CD14-positive monocyte (primary cell): ENCODE measurements at regions not wholly inside any gene's neighbourhood (a gene's known extent, or its start where the extent isn't known, plus 50 kb on each side); places are given as distances from the start of the nearest gene placed in this dataset.

Source experiments
- DNase-seq, 3 donors: peaks; one replicate each; pipeline ENCODE4 v3.0.0-alpha.2; 2011 to 2022
- H2AFZ ChIP-seq: 2 replicates; pipeline ENCODE4 v1.6.0; 2012; ENCODE audit warnings: mild to moderate bottlenecking, low read depth, low read length, inconsistent platforms; ENCODE audit not compliant: insufficient read depth, poor library complexity, severe bottlenecking
- H3K27ac ChIP-seq, 2 donors: 1 replicate in 1 of 2; 2 replicates in 1 of 2; pipeline ENCODE4 v1.5.1; 2012 to 2013; ENCODE audit warnings: low read length in 2 of 2, control low read depth in 1 of 2, inconsistent platforms in 1 of 2, low read depth in 1 of 2, mild to moderate bottlenecking in 1 of 2
- H3K27me3 ChIP-seq, 2 donors: one replicate each; pipeline versions ENCODE4 v1.6.0 to v1.6.1; 2011 to 2013; ENCODE audit warnings: low read length in 2 of 2; ENCODE audit not compliant: control insufficient read depth in 2 of 2, insufficient read depth in 2 of 2
- H3K36me3 ChIP-seq, 2 donors: replicated peaks in 1 of 2; 1 replicate in 1 of 2; 2 replicates in 1 of 2; pipeline versions ENCODE4 v1.5.1 to v1.6.1; 2012 to 2013; ENCODE audit warnings: low read length in 2 of 2, control low read depth in 1 of 2, inconsistent platforms in 1 of 2, mild to moderate bottlenecking in 1 of 2; ENCODE audit not compliant: insufficient read depth in 2 of 2, control insufficient read depth in 1 of 2
- H3K4me1 ChIP-seq, 2 donors: 1 replicate in 1 of 2; 2 replicates in 1 of 2; pipeline versions ENCODE4 v1.5.1 to v1.6.1; 2012 to 2013; ENCODE audit warnings: low read length in 2 of 2, control low read depth in 1 of 2, inconsistent platforms in 1 of 2, mild to moderate bottlenecking in 1 of 2, moderate library complexity in 1 of 2; ENCODE audit not compliant: insufficient read depth in 2 of 2, control insufficient read depth in 1 of 2
- H3K4me2 ChIP-seq: replicated peaks from 2 replicates; pipeline ENCODE3; 2012; ENCODE audit warnings: low read length, moderate library complexity, mild to moderate bottlenecking; ENCODE audit not compliant: poor library complexity, severe bottlenecking; ENCODE audit errors: extremely low read depth
- H3K4me3 ChIP-seq, 3 experiments: fragments of 200-600 bp in 1 of 3; sonication (generic) in 1 of 3; replicated peaks in 1 of 3; 1 replicate in 2 of 3; 2 replicates in 1 of 3; pipeline ENCODE4 v1.5.1; 2011 to 2013; ENCODE audit warnings: low read length in 3 of 3, mild to moderate bottlenecking in 3 of 3, control low read depth in 2 of 3, low read depth in 2 of 3, inconsistent platforms in 1 of 3, moderate library complexity in 1 of 3
- H3K79me2 ChIP-seq: 2 replicates; pipeline ENCODE4 v1.6.0; 2012; ENCODE audit warnings: mild to moderate bottlenecking, control low read depth, inconsistent platforms, low read length, moderate library complexity; ENCODE audit not compliant: insufficient read depth
- H3K9ac ChIP-seq: 2 replicates; pipeline ENCODE4 v1.6.0; 2017; ENCODE audit warnings: low read length, mild to moderate bottlenecking; ENCODE audit not compliant: insufficient read depth, poor library complexity, severe bottlenecking
- H3K9me3 ChIP-seq, 2 donors: replicated peaks in 1 of 2; 1 replicate in 1 of 2; 2 replicates in 1 of 2; pipeline versions ENCODE4 v1.5.1 to v1.6.1; 2012 to 2013; ENCODE audit warnings: low read length in 2 of 2, control low read depth in 1 of 2; ENCODE audit not compliant: control insufficient read depth in 1 of 2, insufficient read depth in 1 of 2
- H4K20me1 ChIP-seq: 2 replicates; pipeline ENCODE4 v1.6.0; 2012; ENCODE audit warnings: mild to moderate bottlenecking, low read length, control low read depth, moderate library complexity; ENCODE audit not compliant: insufficient read depth
- H3K27ac Mint-ChIP-seq, 7 donors: one replicate each; pipeline ENCODE4 v1.8.0; 2020; ENCODE audit warnings: mild to moderate bottlenecking in 7 of 7, mixed read lengths in 7 of 7, moderate library complexity in 6 of 7, inconsistent platforms in 2 of 7
- H3K27me3 Mint-ChIP-seq, 3 donors: one replicate each; pipeline ENCODE4 v1.8.0; 2021 to 2022; ENCODE audit warnings: low read depth in 3 of 3, mild to moderate bottlenecking in 3 of 3, mixed read lengths in 3 of 3, moderate library complexity in 3 of 3, inconsistent platforms in 1 of 3
- H3K36me3 Mint-ChIP-seq, 2 donors: one replicate each; pipeline ENCODE4 v1.8.0; 2020; ENCODE audit warnings: mixed read lengths in 2 of 2, inconsistent platforms in 1 of 2, mild to moderate bottlenecking in 1 of 2
- H3K4me1 Mint-ChIP-seq: one replicate; pipeline ENCODE4 v1.8.0; 2020; ENCODE audit warnings: mild to moderate bottlenecking, mixed read lengths
- H3K4me3 Mint-ChIP-seq, 2 donors: one replicate each; pipeline ENCODE4 v1.8.0; 2020; ENCODE audit warnings: mild to moderate bottlenecking in 2 of 2, mixed read lengths in 2 of 2, moderate library complexity in 1 of 2
- H3K9me3 Mint-ChIP-seq, 7 donors: one replicate each; pipeline ENCODE4 v1.8.0; 2020 to 2022; ENCODE audit warnings: mixed read lengths in 7 of 7, mild to moderate bottlenecking in 6 of 7, moderate library complexity in 6 of 7, inconsistent platforms in 2 of 7
- WGBS: methylation state at CpG from one replicate; pipeline ENCODE4 v1.1.5; 2013; ENCODE audit warnings: missing lambda C conversion rate; ENCODE audit not compliant: insufficient coverage; 5-methylcytosine and 5-hydroxymethylcytosine counted together
- intact Hi-C, 2 donors: fragments of 100-400 bp; cut with micrococcal nuclease; formaldehyde crosslinking; loops; one replicate each; pipeline versions ENCODE4 v1.15.0 to v1.15.1; 2023
- TF ChIP-seq, protein P1 (sequence below): fragments of 200-600 bp; IDR thresholded peaks from one replicate; pipeline ENCODE4 v1.8.0; 2022; ENCODE audit warnings: antibody characterized with exemption, mild to moderate bottlenecking

DNA sequence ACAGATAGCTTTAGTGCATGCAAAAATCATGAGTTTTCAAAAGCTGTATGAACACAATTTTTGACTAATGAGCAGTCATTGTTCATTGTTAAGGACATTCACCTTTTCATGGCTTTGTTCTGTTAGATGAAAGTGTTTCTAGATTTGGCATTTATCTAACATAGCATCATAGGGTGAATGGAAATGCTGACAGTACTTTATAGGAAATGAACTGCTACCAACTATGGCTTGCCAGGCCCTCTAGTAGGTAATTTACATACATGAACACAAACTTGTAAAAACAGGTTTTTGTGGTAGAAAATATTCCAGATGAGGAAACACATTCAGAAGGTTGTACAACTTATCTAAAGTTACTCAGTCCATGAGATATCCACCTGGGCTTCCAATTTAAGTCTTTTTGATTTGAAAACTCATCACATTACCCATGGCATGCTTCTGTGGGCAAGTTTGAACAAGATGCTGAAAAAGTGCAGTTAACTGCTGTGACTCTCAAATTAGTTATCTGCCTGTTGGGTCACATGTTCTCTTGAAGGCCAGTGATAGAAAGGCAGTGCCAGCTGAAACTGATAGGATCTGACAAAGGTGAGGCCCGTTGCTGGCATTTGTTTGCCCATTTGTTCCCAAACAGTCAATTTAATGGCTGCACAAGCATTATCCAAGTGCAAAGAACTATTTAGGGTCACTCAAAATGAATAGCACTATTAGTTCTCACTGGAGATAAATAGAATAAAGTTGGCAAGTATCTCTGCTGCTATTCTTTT is 399.1 kb downstream of the MAN2A1 start:
- Mint-ChIP-seq H3K27me3 (peaks cover 4 to 16% (median 14%) of the 10 kb centered on the region in 3 donors), H3K4me1 (no peaks in the 10 kb centered on the region), H3K36me3 (no peaks in the 10 kb centered on the region), H3K27ac (no peak overlapping the region), H3K9me3 (no peaks in the 10 kb centered on the region), H3K4me3 (peak overlapping the region in 1 of 2 donors; percentile 26)
- no peak overlapping the region for H3K9ac ChIP-seq
- no peaks in the 10 kb centered on the region for H3K36me3 ChIP-seq
- no peaks in the 10 kb centered on the region for H3K4me1 ChIP-seq
- no peak overlapping the region for H3K4me2 ChIP-seq
- no peaks in the 10 kb centered on the region for H3K79me2 ChIP-seq
- no peaks in the 10 kb centered on the region for H3K9me3 ChIP-seq
- H3K27me3 ChIP-seq = peaks cover 12 to 13% of the 10 kb centered on the region in 2 donors
- DNase-seq = no peak
- no peak overlapping the region for H3K27ac ChIP-seq
- intact Hi-C loops = no loop called here
- WGBS = 100% methylated on average over 1 of the region's 1 CpG
- no peak overlapping the region for H2AFZ ChIP-seq
- no peaks in the 10 kb centered on the region for H4K20me1 ChIP-seq
- no peak overlapping the region for H3K4me3 ChIP-seq
- TF ChIP-seq, protein P1, sequence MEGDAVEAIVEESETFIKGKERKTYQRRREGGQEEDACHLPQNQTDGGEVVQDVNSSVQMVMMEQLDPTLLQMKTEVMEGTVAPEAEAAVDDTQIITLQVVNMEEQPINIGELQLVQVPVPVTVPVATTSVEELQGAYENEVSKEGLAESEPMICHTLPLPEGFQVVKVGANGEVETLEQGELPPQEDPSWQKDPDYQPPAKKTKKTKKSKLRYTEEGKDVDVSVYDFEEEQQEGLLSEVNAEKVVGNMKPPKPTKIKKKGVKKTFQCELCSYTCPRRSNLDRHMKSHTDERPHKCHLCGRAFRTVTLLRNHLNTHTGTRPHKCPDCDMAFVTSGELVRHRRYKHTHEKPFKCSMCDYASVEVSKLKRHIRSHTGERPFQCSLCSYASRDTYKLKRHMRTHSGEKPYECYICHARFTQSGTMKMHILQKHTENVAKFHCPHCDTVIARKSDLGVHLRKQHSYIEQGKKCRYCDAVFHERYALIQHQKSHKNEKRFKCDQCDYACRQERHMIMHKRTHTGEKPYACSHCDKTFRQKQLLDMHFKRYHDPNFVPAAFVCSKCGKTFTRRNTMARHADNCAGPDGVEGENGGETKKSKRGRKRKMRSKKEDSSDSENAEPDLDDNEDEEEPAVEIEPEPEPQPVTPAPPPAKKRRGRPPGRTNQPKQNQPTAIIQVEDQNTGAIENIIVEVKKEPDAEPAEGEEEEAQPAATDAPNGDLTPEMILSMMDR = no peak

DNA sequence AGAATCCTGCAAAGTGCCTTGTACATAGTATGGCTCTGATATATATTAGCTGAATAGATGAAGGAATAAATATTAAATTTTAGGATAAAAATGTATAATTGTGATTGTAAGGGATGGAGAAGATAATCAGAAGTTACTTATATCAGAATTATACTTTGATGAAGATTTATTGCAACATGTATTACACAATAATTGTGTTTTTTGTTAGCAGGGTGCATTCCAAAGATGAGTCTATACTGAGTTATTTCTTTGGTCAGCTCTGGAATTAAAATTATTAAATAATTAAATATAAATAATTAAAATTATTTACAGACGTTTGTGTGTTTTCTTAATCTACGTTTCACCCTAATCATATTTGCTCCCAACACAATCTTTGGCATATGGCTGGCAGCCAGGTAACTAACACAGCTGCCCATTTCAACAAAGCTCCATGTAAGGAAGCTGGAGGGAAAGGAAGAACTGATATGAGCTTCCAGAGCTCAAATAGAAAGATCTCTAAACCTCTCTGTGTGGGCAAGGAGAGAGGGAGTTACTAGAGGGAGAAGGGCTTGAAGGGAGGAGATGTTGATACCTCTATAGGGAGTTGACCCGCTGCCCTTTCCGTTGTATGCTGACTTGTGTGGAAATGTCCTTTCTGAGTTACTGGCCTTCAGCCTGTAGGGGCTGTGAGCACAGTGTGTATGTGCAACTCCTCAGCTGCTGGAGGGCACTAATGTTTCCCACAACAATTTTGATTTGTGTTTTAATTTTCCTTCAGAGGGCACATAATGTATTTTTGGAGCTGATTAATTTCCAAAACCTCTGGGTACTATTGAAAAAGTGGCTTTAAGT is 403.4 kb downstream of the MAN2A1 start:
- H3K36me3 Mint-ChIP-seq = no peaks in the 10 kb centered on the region
- Histone ChIP-seq H3K9me3 (no peaks in the 10 kb centered on the region), H3K4me1 (no peaks in the 10 kb centered on the region), H3K36me3 (no peaks in the 10 kb centered on the region), H3K4me3 (no peak overlapping the region), H3K4me2 (no peak overlapping the region), H3K27me3 (peaks cover 10 to 21% of the 10 kb centered on the region in 2 donors), H3K27ac (no peak overlapping the region), H3K79me2 (no peaks in the 10 kb centered on the region), H4K20me1 (no peaks in the 10 kb centered on the region), H2AFZ (no peak overlapping the region), H3K9ac (no peak overlapping the region)
- peaks cover 0 to 2% (median 0%) of the 10 kb centered on the region in 7 donors for H3K9me3 Mint-ChIP-seq
- no peak for DNase-seq
- peak overlapping the region in 1 of 2 donors; percentile 4 for H3K4me3 Mint-ChIP-seq
- intact Hi-C loops = no loop called here
- WGBS = 100% methylated on average over 2 of the region's 4 CpGs
- TF ChIP-seq, protein P1 = no peak
- H3K27ac Mint-ChIP-seq = no peak overlapping the region
- peaks cover 5 to 20% (median 13%) of the 10 kb centered on the region in 3 donors for H3K27me3 Mint-ChIP-seq
- no peaks in the 10 kb centered on the region for H3K4me1 Mint-ChIP-seq
